Mucosa of rectum (tissue), 2 donors: ENCODE measurements at regions not wholly inside any gene's neighbourhood (a gene's known extent, or its start where the extent isn't known, plus 50 kb on each side); places are given as distances from the start of the nearest gene placed in this dataset.

ENCODE experiments used
- H3K27ac ChIP-seq, 2 donors: one replicate each; pipeline ENCODE4 v1.7.0; 2013; ENCODE audit warnings: inconsistent platforms in 2 of 2, low read depth in 2 of 2, low read length in 2 of 2
- H3K27me3 ChIP-seq, 2 donors: one replicate each; pipeline ENCODE4 v1.7.0; 2013; ENCODE audit warnings: low read length in 2 of 2; ENCODE audit not compliant: control insufficient read depth in 2 of 2, insufficient read depth in 2 of 2
- H3K36me3 ChIP-seq, 2 donors: one replicate each; pipeline ENCODE4 v1.7.0; 2013; ENCODE audit warnings: low read length in 2 of 2; ENCODE audit not compliant: control insufficient read depth in 2 of 2, insufficient read depth in 2 of 2
- H3K4me1 ChIP-seq, 2 donors: one replicate each; pipeline ENCODE4 v1.7.0; 2013; ENCODE audit warnings: low read length in 2 of 2, mild to moderate bottlenecking in 1 of 2; ENCODE audit not compliant: control insufficient read depth in 2 of 2, insufficient read depth in 2 of 2
- H3K4me3 ChIP-seq, 2 donors: one replicate each; pipeline ENCODE4 v1.7.0; 2013; ENCODE audit warnings: low read length in 2 of 2
- H3K9ac ChIP-seq, 2 donors: one replicate each; pipeline ENCODE4 v1.7.0; 2013; ENCODE audit warnings: low read length in 2 of 2, low read depth in 1 of 2, mild to moderate bottlenecking in 1 of 2
- H3K9me3 ChIP-seq, 2 donors: one replicate each; pipeline ENCODE4 v1.7.0; 2013; ENCODE audit warnings: low read length in 2 of 2; ENCODE audit not compliant: control insufficient read depth in 2 of 2
- donor health status: healthy.
- donor health status: Normal muscosa, but diverticular disease.

DNA sequence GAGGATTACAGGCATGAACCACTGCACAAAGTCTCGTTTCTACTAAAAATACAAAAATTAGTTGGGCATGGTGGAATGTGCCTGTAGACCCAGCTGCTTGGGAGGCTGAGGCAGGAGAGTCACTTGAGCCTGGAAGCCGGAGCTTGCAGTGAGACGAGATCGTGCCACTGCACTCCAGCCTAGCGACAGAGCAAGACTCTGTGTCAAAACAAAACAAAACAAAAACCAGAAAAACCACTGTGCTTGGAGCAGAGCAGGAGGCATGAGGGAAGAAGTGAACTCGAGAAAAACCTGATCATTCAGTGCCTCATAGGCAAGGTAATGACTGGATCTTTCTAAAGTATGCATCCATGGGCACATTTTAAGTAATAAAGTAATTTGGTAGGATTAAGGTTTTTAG lies 487.8 kb downstream of the KCNH5 start:
- Histone ChIP-seq H3K4me1 (no peaks in the 10 kb centered on the region), H3K27ac (no peak overlapping the region), H3K27me3 (no peaks in the 10 kb centered on the region), H3K9ac (no peak overlapping the region), H3K4me3 (no peak overlapping the region), H3K36me3 (no peaks in the 10 kb centered on the region), H3K9me3 (no peaks in the 10 kb centered on the region)

DNA sequence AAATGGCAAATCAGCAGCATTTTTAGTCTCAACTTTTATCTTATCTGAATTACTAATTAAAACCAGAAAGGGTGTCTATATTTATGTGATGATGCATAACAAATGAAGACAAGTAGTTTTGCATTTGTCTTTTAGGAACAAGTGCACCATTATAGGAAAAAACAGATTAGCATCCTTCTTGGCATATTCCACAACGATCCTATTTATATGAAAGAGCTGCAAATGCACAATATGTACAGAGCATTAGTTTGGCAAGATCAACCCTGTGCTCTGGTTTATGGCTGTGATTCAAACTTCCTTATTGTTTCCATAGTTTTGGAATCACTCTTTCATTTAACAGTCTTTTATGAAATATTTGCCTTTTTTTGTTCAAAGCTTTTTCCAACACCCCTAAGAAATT lies 486.8 kb downstream of the KCNH5 start:
- no peaks in the 10 kb centered on the region for H3K9me3 ChIP-seq
- no peak overlapping the region for H3K9ac ChIP-seq
- H3K27ac ChIP-seq: no peak overlapping the region

DNA sequence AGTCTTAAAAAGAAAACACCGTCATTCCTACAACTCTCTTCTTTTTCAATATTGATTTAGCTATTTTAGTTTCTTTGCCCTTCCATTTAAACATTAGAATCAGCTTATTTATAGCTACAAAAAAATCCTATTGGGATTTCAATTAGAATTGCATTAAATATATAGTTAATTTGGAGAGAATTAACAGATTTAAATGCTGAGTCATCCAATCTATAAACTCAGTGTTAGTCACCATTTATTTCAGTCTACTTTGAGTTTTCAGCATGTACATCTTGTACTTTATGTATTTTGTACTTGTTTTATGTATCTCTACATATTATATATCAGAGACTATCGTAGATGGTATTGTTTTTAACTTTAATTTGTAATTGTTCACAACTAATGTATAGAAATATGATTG lies 460.0 kb downstream of the KCNH5 start:
- no peaks in the 10 kb centered on the region for H3K4me1 ChIP-seq
- H3K9ac ChIP-seq: no peak overlapping the region
- H3K27ac ChIP-seq: no peak overlapping the region
- H3K9me3 ChIP-seq: no peaks in the 10 kb centered on the region
- no peaks in the 10 kb centered on the region for H3K27me3 ChIP-seq
- H3K36me3 ChIP-seq: no peaks in the 10 kb centered on the region
- H3K4me3 ChIP-seq: no peak overlapping the region

More for the DNA sequence above, 486.8 kb downstream of the KCNH5 start:
- H3K4me1 ChIP-seq: no peaks in the 10 kb centered on the region
- no peak overlapping the region for H3K4me3 ChIP-seq
- H3K36me3 ChIP-seq: no peaks in the 10 kb centered on the region
- H3K27me3 ChIP-seq: no peaks in the 10 kb centered on the region

DNA sequence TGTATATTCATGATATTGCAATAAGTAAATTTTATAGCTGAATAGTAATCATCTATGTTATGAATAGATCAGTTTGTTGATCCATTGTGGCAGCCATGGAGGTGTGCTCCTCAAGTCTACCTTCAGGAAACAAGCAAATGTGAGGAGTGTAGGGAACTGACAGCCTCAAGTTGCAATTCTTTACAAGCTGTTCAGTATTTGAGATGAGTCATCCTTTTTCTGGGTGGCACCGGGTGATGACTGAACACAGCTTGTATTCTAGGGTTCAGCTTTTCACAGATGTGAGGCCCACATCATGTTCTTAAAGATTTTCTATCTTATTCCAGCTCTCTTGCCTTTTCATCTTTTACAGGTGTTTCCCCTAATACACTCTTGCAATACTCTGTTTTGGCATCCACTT lies 452.4 kb downstream of the KCNH5 start:
- Histone ChIP-seq H3K9me3 (peaks cover 0 to 2% of the 10 kb centered on the region in 2 donors), H3K36me3 (no peaks in the 10 kb centered on the region), H3K4me3 (no peak overlapping the region), H3K27ac (no peak overlapping the region), H3K27me3 (no peaks in the 10 kb centered on the region), H3K4me1 (no peaks in the 10 kb centered on the region), H3K9ac (no peak overlapping the region)

DNA sequence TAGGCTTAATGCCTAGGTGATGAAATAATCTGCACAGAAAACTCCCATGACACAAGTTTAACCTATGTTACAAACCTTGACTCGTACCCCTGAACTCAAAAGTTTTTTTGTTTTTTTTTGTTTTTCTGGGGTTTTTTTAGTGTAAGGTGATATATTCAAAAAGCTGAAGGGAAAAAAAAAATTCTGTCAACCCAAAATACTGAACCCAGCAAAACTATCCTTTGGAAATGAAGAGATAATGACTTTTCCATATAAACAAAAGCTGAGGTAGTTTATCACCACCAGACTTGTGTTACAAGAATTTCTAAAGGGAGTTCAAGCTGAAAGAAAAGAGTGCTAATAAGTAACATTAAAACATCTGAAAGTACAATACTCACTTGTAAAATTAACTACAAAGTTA lies 448.1 kb downstream of the KCNH5 start:
- H3K27me3 ChIP-seq: no peaks in the 10 kb centered on the region
- no peak overlapping the region for H3K9ac ChIP-seq
- H3K4me1 ChIP-seq: no peaks in the 10 kb centered on the region
- H3K27ac ChIP-seq: no peak overlapping the region
- H3K4me3 ChIP-seq: no peak overlapping the region
- H3K36me3 ChIP-seq: no peaks in the 10 kb centered on the region
- H3K9me3 ChIP-seq: peaks cover 0 to 3% of the 10 kb centered on the region in 2 donors

DNA sequence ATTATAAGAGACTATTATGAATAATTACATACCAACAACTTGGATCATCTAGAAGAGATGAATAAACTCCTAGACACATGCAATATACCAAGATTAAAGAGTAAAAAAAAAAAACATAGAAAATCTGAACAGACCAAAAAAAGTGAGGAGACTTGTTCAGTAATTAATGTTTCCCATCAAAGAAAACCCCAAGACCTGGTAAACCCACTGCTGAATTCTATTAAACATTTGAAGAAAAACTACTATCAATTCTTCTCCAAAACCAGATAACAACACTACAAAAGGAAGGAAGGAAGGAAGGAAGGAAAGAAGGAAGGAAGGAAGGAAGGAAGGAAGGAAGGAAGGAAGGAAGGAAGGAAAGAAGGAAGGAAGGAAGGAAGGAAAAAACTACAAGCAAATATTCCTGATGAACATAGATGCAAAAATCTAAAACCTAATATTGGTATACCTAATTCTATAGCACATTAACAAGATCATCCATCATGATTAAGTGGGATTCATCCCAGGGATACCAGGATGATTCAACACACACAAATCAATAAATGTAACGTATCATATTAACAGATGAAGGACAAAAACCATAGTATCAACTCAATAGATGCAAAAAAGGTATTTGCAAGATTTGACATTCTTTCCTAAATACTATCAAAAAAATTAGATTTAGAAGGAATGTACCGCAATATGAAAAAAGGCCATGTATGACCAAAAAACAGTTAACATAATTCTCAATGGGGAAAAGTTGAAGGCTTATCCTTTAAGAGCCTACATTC lies 445.5 kb downstream of the KCNH5 start:
- Histone ChIP-seq H3K4me1 (no peaks in the 10 kb centered on the region), H3K27me3 (no peaks in the 10 kb centered on the region), H3K9ac (no peak overlapping the region), H3K27ac (no peak overlapping the region), H3K36me3 (no peaks in the 10 kb centered on the region), H3K9me3 (peaks cover 0 to 3% of the 10 kb centered on the region in 2 donors), H3K4me3 (no peak overlapping the region)

DNA sequence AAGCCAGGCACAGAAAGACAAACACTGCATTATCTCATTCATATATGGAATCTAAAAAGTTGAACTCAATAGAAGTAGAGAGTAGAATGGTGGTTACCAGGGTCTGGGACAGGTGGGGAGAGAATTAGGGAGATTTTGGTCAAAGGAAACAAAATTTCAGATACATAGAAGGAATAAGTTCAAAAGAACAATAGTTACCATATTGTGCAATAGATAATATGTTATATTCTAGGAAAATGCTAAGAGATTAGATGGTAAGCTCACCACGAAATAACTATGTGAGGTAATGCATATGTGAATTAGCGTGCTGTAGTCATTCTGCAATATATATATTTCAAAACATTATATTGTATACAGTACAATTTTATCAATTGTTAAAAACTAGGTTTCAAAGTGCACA lies 442.5 kb downstream of the KCNH5 start:
- no peak overlapping the region for H3K4me3 ChIP-seq
- peaks cover 0 to 3% of the 10 kb centered on the region in 2 donors for H3K9me3 ChIP-seq
- no peaks in the 10 kb centered on the region for H3K4me1 ChIP-seq
- no peak overlapping the region for H3K9ac ChIP-seq
- H3K27me3 ChIP-seq: no peaks in the 10 kb centered on the region
- H3K27ac ChIP-seq: no peak overlapping the region
- H3K36me3 ChIP-seq: no peaks in the 10 kb centered on the region

DNA sequence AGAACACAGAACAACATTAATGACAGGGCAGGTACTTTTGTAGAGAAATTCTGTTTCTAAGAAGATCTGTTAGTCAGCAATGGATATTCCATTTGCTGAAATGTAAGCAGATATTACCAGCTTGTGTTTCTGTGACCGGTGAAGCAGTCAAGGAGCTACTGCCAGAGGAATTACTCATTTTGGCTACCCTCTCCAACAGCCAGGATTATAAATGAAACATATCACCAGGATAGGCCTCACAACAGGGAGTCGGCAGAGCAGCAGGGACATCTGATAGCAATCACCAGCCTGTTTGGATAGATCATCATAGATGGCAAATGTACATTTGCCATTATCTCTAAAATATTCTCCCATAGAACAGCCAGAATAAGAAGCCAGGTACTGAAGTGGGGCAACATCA lies 440.7 kb downstream of the KCNH5 start:
- Histone ChIP-seq H3K9ac (no peak overlapping the region), H3K27ac (no peak overlapping the region), H3K4me1 (no peaks in the 10 kb centered on the region), H3K4me3 (no peak overlapping the region), H3K27me3 (no peaks in the 10 kb centered on the region), H3K9me3 (no peaks in the 10 kb centered on the region), H3K36me3 (no peaks in the 10 kb centered on the region)

DNA sequence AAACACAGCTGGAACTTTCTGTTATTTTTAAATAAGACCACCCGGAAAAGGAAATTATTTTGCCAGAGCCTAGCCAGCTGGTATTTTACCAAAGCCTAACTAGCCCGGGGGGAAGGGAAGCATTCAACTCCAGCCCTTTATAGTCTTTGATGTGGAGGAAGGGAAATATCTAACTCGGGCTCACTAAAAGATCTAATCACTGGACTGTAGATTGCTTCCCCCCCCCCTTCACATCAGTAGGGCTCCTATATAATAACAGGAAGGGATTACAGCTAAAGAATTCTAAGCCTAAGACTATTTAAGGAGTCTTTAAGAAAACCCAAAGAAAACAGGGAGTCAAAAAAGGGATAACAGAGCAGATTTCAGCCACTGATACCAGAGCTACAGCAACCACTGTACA lies 431.1 kb downstream of the KCNH5 start:
- H3K36me3 ChIP-seq: no peaks in the 10 kb centered on the region
- no peak overlapping the region for H3K4me3 ChIP-seq
- H3K27me3 ChIP-seq: no peaks in the 10 kb centered on the region
- peaks cover 0 to 3% of the 10 kb centered on the region in 2 donors for H3K9me3 ChIP-seq
- no peak overlapping the region for H3K9ac ChIP-seq
- no peak overlapping the region for H3K27ac ChIP-seq
- no peaks in the 10 kb centered on the region for H3K4me1 ChIP-seq

DNA sequence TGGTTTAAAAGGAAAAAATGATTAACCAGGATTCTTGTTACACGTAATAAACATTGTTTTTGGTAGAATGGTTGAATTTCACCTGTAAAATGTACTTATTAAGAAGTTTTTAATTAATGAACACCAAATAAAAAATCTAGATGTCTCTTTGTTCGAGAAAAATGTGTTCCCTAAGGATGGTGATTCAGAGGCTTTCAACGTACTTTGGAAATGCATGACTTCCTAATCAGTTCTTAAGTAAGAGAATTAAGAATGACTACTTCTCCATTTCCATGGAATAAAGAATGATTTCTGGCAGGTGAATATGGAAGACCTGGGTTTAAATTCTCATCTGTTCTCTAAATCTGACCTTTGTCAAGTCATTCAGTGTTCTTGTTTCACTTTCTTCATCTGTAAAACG lies 428.6 kb downstream of the KCNH5 start:
- Histone ChIP-seq H3K9me3 (peaks cover 0 to 3% of the 10 kb centered on the region in 2 donors), H3K4me3 (no peak overlapping the region), H3K9ac (no peak overlapping the region)

More for the DNA sequence above, 428.6 kb downstream of the KCNH5 start:
- Histone ChIP-seq H3K36me3 (no peaks in the 10 kb centered on the region), H3K4me1 (no peaks in the 10 kb centered on the region), H3K27me3 (no peaks in the 10 kb centered on the region), H3K27ac (no peak overlapping the region)
